AG08396 (cell line): ENCODE measurements at regions not wholly inside any gene's neighbourhood (a gene's known extent, or its start where the extent isn't known, plus 50 kb on each side); places are given as distances from the start of the nearest gene placed in this dataset.

Experiments used
- DNase-seq: peaks from one replicate; pipeline ENCODE4 v3.0.0; 2012; ENCODE audit warnings: low spot score, mixed read lengths

DNA sequence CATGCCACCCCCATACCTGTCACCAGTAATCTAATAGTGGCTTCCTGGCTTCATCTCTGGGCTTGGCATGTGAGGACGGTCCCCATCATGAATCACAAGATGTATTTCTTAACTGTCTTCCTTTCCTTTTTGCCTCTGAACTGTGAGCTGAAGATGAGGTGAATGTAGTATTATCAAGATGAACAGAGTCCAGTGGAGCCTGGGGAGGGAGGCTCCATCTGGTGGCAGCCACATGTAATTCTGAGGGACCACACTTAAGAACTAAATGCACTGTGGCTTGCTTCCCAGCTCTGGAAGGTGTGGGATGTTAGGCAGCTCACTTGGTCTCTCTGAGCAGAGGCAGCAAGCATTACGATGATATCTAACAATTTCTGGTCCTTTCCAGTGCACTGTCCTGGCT lies 354.9 kb upstream of the ASIC2 start:
- no peak for DNase-seq

DNA sequence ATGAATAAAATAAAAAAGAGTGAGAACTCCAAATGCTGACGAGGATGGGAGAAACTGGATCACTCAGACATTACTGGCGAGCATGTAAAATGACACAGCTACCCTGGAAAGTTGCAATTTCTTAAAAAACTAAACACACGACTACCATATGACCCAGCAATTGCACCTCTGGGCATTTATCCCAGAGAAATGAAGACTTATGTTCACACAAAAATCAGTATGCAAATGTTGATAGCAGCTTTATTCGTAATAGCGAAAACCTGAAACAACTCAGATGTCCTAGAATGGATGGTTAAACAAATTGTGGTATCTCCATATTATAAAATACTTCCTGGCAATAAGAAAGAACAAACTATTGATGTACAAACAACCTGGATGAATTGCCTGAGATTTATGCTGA lies 357.2 kb upstream of the ASIC2 start:
- no peak for DNase-seq

DNA sequence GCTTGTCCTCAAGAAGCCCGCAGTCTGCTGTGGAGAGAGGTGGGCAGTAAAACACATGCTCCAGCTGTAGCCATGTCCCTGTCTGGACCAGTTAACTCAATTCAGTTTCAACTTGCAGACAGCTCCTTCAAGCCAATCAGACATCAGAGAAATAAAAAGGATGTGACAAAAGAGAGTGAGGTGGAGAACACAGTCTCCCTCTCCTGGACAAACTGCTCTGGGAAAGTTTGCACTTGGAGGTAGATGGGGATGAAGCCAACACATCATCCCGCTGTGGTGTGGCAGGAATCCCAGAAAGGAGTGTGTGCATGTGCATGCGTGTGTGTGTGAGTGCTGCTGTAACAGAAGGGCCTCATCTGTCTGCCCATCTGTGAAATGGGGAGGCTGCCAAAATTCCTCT lies 358.6 kb upstream of the ASIC2 start:
- no peak for DNase-seq

DNA sequence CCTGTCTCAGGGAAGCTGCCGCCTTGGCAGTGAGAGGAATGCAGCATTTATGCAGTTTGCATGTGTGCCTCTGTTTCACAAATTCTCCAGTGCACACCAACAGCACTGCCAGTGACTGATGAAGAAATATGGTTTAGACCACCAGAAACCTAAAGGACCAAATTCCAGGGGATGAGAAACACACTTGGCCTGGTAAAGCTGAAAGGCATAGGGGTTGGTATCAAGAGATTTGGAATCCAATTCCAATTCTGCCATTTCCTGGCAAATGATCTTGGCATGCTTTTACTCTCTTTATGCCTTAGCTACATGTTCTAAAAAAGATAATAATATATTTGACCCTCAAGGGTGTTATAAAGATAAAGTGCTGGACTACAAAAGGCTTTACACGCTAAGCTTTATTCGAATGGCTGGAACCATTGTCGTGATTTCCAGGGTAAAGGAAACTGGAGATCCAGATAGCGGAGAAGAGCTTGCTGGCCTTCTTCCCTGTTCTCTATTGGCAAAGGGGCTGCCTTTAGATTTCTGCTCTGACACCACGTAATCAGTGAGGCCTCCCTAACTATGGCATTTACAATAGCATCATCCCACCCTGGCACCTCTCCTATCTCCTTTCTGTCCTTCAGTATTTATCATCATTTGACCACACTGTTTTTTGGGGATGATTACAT lies 359.8 kb upstream of the ASIC2 start:
- no peak for DNase-seq

DNA sequence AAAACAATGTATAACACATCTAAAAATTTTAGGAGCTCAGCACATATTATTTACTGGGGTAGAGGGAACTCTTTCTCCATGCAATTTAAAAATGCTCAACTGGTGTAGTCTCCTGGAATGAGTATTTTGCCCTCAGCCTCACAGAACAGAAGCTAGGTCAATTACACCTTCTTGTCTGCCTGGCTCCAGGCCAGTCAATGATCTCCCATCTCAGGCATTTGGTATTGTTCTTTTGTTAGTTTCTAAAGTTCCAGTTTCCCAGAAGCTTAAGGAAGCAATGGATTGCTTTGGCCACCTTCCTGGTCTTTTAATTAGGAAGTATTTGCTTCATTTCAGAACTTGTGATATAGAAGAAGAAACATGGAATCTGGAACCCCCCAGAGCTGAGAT lies 360.3 kb upstream of the ASIC2 start:
- no peak for DNase-seq

DNA sequence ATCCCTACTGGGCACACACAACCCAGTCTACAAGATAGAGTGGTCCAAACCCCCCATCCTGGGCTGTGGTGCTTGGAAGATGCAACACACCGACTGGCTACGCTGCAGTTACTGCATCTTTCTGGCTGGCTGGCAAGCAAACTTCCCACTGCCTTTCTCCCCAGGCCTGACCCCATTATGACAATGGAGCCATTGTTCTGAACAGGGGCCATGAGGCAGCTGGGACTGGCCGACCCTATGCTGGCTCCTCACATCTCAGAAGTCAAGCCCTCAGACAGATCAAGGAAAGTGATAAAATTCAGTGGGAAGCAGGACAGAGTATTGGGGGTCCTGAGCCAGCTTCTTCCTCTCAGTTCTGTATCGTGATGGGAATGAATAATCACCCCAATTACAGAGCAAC lies 364.1 kb upstream of the ASIC2 start:
- DNase-seq: no peak

DNA sequence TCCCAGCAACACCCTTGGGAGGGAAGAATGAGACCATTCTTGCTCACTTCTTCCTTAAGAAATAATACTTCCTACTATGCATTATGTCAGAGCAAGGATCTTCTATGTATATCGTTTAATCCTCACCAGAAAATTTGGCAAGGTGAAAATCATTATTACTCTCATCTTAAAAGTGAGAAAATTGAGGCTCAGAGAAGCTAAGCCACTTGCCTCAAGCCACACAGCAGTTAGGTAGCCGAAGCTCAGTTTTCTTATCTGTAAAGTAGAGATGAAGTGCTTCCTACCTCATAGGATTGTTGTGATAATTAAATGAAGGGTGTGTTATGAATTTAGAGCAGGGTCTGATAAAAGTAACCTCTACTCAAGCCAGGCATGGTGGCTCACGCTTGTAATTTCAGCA lies 368.9 kb upstream of the ASIC2 start:
- no peak for DNase-seq

DNA sequence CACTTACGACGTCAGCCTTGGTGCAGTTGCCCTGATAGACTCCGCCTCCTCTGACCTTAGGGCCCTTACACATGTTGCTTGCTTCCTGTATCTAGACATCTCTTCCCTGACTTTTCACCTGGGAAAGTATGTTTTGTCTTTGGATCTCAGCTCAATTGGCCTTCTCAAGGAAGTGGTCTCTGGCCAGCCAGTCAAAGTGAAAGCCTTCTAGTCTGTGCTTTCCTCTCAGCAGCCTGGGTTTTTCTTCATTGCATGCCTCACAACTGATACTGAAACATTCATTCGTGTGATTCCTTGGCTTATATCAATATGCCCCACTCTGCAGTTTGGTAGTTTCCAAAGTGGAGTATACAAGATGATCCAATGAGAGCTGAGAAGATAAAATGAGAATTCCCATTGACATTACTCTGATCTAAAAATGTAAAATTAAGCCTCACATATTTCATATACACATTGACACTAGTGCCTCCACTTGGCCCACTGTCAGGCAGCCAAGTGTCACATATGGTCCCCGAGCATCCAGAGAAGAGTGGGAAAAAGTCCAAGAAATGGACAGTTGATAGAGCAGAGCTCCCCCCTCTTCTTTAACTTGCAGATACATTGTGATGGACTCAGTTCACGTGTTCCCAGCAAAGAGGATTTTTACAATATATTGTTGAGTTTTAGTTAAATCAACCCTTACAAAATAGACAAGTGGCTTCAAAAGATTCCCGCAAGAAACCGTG lies 371.2 kb upstream of the ASIC2 start:
- DNase-seq: no peak

DNA sequence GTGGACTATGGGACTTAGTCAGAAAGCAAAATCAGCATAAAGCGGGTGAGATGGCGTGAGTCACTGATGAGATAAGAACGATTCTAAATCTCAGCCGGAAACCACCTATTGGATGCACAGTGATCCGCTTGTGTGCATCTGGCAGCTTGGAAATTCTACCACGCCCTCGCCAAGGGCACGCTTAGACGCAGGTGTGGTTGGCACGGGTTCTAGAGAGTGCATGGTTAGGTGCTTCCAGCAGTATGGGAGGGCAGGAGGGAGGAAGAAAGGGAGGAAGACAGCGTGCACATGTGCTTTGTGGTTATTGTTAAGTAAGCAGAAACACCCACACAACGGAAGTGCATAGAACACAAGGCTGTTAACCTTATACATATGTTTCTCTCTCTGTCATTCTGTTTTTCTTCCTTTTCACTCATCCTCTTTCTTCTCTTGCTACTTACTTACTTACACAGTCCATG lies 374.0 kb upstream of the ASIC2 start:
- no peak for DNase-seq

DNA sequence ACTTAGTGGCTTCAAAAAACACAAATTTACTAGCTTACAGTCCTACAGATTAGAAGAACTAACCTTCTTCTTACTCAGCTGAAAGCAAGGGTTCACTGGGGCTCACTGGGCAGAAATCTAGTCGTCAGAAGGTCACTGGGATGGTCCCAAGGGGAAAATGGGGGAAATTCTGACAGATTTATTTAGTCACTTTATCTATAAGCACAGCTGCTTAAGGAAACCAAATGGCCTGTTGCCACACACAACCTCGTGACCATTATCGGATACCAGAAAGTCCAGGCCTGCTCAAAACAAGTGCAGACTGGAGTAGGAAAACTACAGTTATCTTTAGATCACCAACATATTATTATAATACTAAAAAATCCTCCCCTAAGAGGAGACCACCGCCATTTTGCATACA lies 374.6 kb upstream of the ASIC2 start:
- no peak for DNase-seq

DNA sequence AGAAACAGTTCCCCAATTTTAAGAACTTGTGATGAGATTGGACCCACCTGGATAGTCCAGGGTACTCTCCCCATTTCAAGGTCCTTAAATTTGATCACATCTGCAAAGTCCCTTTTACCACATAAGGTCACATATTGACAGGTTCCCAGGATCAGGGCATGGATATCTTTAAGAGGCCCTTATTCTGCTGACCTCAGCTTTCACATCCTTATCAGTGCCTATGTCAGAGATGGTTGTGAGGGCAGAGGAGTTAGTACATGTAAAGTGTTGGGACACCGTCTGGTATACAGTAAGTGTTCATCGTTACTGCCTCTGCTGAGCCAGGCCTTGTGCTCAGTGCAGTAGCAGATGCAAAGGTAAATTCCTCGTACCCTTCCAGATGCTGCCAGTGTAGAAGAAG lies 375.4 kb upstream of the ASIC2 start:
- no peak for DNase-seq

DNA sequence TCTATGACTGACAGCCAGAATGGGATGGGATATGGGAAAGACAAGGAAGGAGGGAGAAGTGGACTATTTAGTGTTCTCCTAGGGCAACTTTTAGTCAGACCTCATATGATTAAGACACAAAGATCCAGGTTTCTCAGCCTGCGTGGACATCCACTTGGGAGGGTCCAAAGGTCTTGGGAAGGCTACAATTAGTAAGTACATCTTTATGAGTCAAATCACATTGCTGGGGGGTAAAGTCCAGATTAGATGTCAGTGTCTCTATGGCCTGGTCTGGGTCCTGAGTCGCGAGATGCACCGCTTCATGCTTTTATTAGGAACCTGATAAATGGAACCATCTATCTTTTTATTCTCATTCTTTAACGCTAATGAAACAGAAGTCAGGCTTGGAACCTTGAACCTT lies 378.4 kb upstream of the ASIC2 start:
- no peak for DNase-seq

DNA sequence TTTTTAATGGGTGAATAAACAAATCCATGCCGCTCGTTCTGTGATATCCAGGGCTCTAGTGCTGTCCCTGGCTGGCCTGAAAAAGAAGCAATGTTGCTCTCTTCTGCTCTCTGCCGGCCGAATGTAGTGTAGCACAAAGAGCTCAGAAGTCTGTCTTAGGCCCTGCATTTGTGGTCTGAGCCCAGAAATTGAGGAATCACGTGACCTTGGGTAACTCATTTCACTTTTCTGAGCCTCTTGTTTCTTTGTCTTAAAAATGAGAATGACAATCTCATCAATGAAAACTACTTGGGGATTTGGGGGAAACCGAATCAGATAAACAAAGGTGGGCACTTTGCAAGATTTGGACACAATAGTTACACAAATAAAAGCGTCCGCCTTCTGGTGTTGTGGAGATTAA lies 381.6 kb upstream of the ASIC2 start:
- DNase-seq: peak; percentile 73

DNA sequence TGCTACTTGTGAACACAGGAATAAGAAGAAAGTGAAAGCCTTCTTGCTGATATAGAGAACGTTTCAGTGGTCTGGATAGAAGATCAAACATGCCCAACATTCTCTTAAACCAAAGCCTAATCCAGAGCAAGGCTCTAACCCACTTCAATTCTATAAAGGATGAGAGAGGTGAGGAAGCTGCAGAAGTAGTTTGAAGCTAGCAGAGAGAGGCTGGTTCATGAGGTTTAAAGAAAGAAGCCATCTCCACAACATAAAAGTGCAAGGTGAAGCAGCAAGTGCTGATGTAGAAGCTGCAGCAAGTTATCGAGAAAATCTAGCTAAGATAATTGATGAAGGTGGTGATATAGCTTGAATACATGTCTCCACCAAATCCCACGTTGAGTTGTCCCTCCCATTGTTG lies 383.3 kb upstream of the ASIC2 start:
- no peak for DNase-seq

DNA sequence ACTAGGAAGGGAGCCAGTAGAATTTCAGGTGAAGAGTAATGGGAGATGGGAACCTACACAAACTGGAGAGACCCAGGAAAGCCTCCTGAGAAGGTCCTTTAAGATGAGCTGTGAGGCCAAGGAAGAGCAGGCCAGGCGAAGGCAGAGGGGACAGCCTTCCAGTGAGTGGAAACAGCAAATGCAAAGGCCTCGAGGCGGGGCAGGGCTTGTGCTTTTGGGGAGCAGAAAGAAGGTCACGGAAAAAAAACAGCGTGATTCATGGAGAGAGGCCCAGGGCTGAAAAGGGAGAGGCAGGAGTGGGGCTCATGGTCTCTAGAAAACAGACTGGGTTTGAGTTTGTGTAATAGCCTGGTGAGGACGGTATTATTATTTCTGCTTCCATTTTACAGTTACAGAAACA lies 386.5 kb upstream of the ASIC2 start:
- DNase-seq: no peak

DNA sequence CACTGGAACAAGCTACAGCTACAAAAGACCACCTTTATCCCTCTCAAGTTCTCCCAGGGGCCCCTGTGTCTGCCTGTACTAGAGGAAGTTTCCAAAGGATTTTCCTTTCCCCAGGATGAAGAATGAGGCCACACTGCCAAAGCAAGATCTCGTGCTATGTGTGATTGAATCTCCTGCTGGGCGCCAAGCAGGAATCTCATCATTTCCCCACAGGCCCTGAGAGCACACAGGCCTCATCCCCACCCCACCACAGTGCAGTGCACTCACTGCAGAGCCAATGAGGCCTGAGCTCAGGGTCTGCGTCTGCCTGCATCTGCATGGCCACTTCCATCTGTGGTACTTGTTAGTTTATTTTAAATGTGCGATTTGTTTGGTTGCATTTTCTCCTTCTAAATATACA lies 387.4 kb upstream of the ASIC2 start:
- DNase-seq: no peak

DNA sequence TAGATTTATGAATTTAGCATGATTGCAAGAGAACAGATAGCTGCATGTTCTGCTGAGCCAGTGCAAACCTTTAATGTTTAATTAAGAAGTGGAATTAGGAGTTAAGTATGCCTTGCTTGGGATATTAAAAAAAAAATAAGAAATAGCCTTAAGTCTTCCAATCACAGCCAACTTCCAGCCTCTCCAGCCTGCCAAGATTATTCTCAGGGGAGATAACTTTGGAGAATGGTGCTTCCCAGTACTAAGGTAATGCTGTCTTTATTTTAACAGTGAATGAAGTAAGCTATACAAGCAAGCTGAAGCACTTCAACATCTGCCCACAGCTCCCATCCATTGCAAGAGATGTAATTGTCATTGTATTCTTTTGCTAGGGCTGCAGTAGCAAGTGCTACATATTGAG lies 389.5 kb upstream of the ASIC2 start:
- DNase-seq: no peak

DNA sequence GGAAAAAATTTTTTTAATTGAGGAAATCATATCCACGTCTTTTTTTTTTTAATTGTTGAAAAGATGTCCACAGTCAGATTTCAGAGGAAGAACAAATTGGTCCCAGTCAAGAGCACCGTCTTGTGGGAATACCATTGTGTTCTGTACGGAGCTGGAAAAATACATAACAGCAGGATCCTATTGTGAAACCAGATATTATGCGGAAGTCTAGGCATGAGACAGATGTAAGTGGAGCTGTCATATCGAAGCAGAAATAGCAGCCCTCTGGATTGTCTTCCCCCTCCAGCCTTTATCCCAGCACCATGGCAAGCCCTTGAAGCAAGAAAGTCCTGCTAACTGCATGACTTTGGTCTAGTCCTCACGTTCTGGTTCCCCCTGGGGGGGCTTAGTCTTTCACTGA lies 391.6 kb upstream of the ASIC2 start:
- DNase-seq: no peak

DNA sequence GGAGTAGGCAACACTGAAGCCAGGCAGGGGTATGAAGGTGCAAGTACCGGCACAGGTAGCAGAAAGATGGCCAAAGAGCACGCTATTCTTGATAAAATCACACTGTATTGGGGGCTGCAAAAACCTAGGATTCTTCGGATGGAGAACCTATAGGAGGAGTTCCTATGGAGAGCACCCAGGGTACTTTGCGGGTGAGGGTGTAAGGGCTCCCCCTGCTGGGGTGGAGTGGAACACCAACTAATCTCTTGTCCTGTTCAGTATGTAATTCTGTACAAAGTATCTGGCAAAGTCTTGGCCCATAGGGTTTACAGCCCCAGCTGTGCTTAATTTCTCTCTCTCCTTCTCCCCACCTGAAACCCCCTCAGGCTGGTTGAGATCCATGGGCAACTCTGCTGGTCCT lies 393.1 kb upstream of the ASIC2 start:
- no peak for DNase-seq

DNA sequence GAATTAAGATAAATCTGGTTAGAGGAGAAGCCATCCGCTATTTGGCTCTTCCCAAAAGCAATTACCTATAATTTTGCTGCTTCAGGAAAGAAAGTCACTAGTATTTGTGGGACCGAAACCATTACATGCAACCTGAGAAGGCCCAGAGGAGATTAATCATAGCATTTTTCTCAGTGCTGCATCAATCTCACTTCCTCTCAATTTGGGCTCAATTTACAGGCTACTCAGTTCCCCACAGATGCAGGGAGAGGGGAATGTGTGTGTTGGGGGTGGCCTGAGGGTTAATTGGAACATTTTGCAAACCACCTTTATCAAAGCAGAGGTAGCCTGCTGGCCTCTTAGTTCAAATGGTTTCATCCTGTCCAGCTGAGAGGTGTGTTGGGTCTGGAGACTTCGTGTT lies 394.7 kb upstream of the ASIC2 start:
- DNase-seq: no peak

DNA sequence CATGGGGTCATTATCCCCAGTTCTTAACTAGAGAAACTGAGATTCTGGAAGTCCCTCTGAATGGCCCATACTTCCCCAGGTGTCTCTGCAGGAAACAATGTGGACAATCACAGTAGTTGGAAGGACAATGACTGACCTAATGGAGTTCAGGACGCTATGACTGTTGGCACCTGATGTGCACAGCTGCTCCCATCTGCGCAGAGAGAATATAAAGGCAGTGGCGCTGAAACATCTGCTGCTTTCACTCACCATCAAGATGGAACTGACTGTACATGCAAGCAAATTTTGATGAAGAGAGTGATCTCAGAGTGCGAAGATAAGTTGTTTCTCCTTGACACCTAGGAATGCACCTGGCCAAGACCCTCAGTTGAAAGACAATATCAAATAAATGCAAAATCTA lies 395.7 kb upstream of the ASIC2 start:
- no peak for DNase-seq

DNA sequence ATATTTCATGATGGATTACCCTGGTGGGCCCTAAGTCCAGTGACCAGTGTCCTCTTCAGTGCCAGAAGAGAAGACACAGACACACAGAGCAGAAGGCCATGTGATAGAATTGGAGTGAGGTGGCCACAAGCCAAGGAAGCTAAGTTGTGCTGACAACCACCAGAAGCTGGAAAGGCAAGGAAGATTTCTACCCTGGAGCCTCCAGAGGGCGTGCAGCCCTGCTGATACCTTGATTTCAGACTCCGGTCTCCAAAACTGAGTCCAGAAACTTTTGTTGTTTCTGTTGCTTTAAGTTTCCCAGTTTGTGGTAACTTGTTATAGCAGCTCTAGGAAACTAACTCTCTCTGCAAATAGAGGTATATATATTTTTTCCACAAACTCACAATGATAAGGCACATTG lies 396.6 kb upstream of the ASIC2 start:
- DNase-seq: no peak

DNA sequence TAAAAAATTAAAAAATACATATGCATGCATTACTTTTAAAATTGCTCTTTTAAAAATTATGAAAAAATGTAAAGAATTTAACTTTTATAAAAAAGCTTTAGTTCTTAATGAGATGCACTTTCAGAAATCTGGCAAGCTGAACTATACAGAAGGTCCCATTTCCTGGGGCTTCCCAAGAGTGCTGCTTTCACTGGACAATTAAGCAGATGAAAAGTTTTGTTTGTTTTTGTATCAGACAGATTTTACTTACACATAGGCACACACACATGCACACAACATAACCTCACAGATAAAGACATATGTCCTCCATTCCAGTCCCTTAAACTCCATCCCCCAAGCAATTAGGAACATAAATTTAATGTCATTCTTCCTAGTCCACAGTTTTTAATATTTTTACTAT lies 402.3 kb upstream of the ASIC2 start:
- no peak for DNase-seq

DNA sequence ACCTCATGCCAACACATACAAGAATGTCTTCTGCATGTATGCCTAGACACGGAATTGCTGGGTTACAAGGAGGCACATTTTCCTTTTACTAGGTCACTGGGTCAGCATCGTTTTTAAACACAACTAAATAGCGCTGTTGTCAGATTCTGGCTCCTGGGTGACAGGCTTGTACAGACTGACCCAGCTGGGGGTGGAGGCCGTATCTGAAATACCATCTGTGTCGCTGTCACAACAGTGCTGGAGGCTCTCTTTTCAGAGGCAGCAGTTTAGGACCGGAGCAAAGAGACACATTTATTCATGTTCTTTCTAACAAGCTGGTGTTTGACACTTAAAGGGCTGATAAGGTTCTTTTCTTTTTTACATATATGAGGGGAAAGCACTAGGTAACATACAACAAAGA lies 403.0 kb upstream of the ASIC2 start:
- no peak for DNase-seq
